ENCODE measurements at regions not wholly inside any gene's neighbourhood (a gene's known extent, or its start where the extent isn't known, plus 50 kb on each side); places are given as distances from the start of the nearest gene placed in this dataset.

DNA sequence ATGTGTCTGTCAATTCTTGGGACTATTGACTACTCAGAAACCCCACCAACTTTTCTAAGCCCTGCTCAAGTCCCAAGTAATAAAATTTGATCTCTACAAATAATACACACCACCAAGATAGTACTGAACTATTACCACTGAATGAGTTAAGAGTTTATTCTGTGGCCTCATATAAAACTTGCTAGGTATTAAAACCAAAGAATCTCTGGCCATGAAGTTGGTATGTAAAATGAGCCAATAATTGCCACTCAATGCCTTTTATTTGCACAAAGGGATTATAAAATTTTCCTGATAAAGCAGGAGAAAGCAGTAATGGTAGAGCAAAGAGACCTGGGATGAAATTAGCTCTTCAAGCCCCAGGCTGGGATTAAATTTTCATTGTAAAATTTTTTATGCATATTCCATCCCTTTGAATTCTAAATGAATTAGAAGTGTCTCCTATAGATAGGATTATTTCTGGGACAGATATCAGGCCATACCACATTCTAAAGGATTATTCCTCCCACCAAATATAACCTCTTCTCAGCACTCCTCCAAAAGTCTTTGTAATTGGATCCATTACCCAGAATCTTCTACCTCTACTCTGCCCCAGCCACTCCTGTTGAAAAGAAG is 450.5 kb upstream of the ACVR2A start:
- no peak for DNase-seq
- intact Hi-C loops (cut with DNase I): no loop called here
- Histone ChIP-seq H3K9me3 (no peaks in the 10 kb centered on the region), H3K4me3 (no peak overlapping the region), H3K36me3 (no peaks in the 10 kb centered on the region), H3K27ac (no peak overlapping the region), H3K4me1 (peaks cover 0 to 7% (median 4%) of the 10 kb centered on the region in 4 donors), H3K27me3 (no peaks in the 10 kb centered on the region)
- no peak for TF ChIP-seq EP300 (IDR thresholded peaks at IDR 0.05)
- TF ChIP-seq POLR2A (IDR thresholded peaks at IDR 0.05): no peak
- TF ChIP-seq POLR2AphosphoS5 (IDR thresholded peaks at IDR 0.05): no peak
- TF ChIP-seq, protein P1, sequence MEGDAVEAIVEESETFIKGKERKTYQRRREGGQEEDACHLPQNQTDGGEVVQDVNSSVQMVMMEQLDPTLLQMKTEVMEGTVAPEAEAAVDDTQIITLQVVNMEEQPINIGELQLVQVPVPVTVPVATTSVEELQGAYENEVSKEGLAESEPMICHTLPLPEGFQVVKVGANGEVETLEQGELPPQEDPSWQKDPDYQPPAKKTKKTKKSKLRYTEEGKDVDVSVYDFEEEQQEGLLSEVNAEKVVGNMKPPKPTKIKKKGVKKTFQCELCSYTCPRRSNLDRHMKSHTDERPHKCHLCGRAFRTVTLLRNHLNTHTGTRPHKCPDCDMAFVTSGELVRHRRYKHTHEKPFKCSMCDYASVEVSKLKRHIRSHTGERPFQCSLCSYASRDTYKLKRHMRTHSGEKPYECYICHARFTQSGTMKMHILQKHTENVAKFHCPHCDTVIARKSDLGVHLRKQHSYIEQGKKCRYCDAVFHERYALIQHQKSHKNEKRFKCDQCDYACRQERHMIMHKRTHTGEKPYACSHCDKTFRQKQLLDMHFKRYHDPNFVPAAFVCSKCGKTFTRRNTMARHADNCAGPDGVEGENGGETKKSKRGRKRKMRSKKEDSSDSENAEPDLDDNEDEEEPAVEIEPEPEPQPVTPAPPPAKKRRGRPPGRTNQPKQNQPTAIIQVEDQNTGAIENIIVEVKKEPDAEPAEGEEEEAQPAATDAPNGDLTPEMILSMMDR (IDR thresholded peaks at IDR 0.05): no peak

DNA sequence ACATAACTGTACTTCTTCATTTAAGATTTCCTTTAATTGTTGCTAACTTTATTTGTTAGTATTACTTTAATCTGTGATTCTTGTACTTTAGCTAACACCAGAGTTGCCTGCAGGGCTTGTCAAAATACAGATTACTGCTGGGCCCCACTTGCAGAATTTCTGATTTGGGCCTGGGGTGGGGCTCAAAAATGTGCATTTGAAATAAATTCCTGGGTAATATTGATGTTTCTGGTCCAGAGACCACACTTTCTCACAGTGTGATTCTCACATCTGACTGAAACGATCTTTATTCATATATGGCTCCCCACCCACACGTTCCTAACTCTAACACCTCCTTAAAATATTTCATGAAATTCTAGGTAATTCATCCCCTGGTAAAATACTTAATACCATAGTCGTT is 452.6 kb upstream of the ACVR2A start:
- Histone ChIP-seq H3K27me3 (no peaks in the 10 kb centered on the region), H3K36me3 (no peaks in the 10 kb centered on the region), H3K27ac (no peak overlapping the region), H3K9me3 (no peaks in the 10 kb centered on the region), H3K4me1 (peaks cover 0 to 12% (median 4%) of the 10 kb centered on the region in 4 donors), H3K4me3 (no peak overlapping the region)
- no peak for DNase-seq
- 79 to 82% methylated on average over 3 of the region's 3 CpGs for WGBS, 2 donors
- intact Hi-C loops (cut with DNase I): no loop called here
- TF ChIP-seq, protein P1 (IDR thresholded peaks at IDR 0.05): no peak

GRCh38 chr2:147390475-147390874 is 454.4 kb upstream of the ACVR2A start:
- no peaks in the 10 kb centered on the region for H3K9me3 ChIP-seq
- no peak for DNase-seq
- H3K27me3 ChIP-seq: no peaks in the 10 kb centered on the region
- WGBS, 2 donors: 83 to 90% methylated on average over 3 of the region's 3 CpGs
- no peaks in the 10 kb centered on the region for H3K36me3 ChIP-seq
- intact Hi-C loops (cut with DNase I): no loop called here
- H3K27ac ChIP-seq: no peak overlapping the region
- H3K4me3 ChIP-seq: no peak overlapping the region
- peaks cover 0 to 12% (median 4%) of the 10 kb centered on the region in 4 donors for H3K4me1 ChIP-seq
- no peak for TF ChIP-seq EP300 (IDR thresholded peaks at IDR 0.05)
- no peak for TF ChIP-seq POLR2A (IDR thresholded peaks at IDR 0.05)
- TF ChIP-seq, protein P1 (IDR thresholded peaks at IDR 0.05): no peak
- TF ChIP-seq POLR2AphosphoS5 (IDR thresholded peaks at IDR 0.05): no peak

GRCh38 chr2:147389218-147389617 is 455.6 kb upstream of the ACVR2A start:
- no peak for TF ChIP-seq POLR2AphosphoS5 (IDR thresholded peaks at IDR 0.05)
- no peak for DNase-seq
- H3K4me1 ChIP-seq: peaks cover 0 to 12% (median 4%) of the 10 kb centered on the region in 4 donors
- no peaks in the 10 kb centered on the region for H3K36me3 ChIP-seq
- H3K27me3 ChIP-seq: no peaks in the 10 kb centered on the region
- no peak overlapping the region for H3K27ac ChIP-seq
- H3K9me3 ChIP-seq: no peaks in the 10 kb centered on the region
- whole genome bisulfite sequencing, 2 donors: 85 to 87% methylated on average over 5 of the region's 5 CpGs
- intact Hi-C loops (cut with DNase I): no loop called here
- H3K4me3 ChIP-seq: no peak overlapping the region

DNA sequence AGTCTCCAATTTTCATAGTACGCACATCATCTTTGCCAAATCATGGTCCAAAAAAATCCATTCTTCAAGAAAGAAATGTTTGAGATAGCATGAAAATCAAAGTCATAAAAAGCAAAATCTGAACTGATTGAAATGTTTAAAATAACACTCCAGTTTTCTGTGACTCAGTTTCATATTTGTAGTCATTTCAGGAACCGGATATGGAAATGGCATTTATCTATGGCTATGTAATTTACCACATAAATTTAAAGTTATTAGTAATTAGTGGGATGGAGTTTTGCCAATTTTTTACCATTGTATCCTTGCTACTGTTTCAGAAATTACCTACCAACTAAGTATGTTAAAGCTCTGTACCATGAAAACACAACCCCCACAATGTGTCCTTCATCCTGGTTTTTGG is 456.6 kb upstream of the ACVR2A start:
- H3K9me3 ChIP-seq: no peaks in the 10 kb centered on the region
- intact Hi-C loops (cut with DNase I): no loop called here
- H3K27ac ChIP-seq: no peak overlapping the region
- DNase-seq: no peak
- no peak for TF ChIP-seq POLR2AphosphoS5 (IDR thresholded peaks at IDR 0.05)
- TF ChIP-seq, protein P1 (IDR thresholded peaks at IDR 0.05): no peak
- no peak for TF ChIP-seq EP300 (IDR thresholded peaks at IDR 0.05)
- TF ChIP-seq POLR2A (IDR thresholded peaks at IDR 0.05): no peak
- no peaks in the 10 kb centered on the region for H3K27me3 ChIP-seq
- H3K4me3 ChIP-seq: no peak overlapping the region
- no peaks in the 10 kb centered on the region for H3K36me3 ChIP-seq
- WGBS, 2 donors: 95 to 96% methylated on average over 2 of the region's 2 CpGs
- peaks cover 0 to 12% (median 4%) of the 10 kb centered on the region in 4 donors for H3K4me1 ChIP-seq

All from sigmoid colon (tissue), 6 donors.